ENCODE measurements at regions not wholly inside any gene's neighbourhood (a gene's known extent, or its start where the extent isn't known, plus 50 kb on each side); places are given as distances from the start of the nearest gene placed in this dataset.
A peak's percentile ranks its signal among the peaks of the same experiment; 100 is the strongest.

- H3K27ac ChIP-seq: no peak overlapping the region
- TF ChIP-seq ZFX (IDR thresholded peaks at IDR 0.05) (no peak), CTCF (conservative IDR thresholded peaks at IDR 0.05) (no peak)
These were observed 516.8 kb upstream of the ATP11B start for GRCh38 chr3:182276512-182276911.

GRCh38 chr3:182284793-182285192 lies 508.5 kb upstream of the ATP11B start:
- H3K27ac ChIP-seq: peak overlapping the region; percentile 72
- TF ChIP-seq CTCF (conservative IDR thresholded peaks at IDR 0.05) (no peak), ZFX (IDR thresholded peaks at IDR 0.05) (no peak)

- TF ChIP-seq CTCF (conservative IDR thresholded peaks at IDR 0.05) (no peak), ZFX (IDR thresholded peaks at IDR 0.05) (no peak)
These were observed 500.7 kb upstream of the ATP11B start for GRCh38 chr3:182292591-182292990.

GRCh38 chr3:182294256-182294655 lies 499.0 kb upstream of the ATP11B start:
- no peak overlapping the region for H3K27ac ChIP-seq
- no peak for TF ChIP-seq CTCF (conservative IDR thresholded peaks at IDR 0.05)
- TF ChIP-seq ZFX (IDR thresholded peaks at IDR 0.05): no peak

More at GRCh38 chr3:182292591-182292990, 500.7 kb upstream of the ATP11B start:
- no peak overlapping the region for H3K27ac ChIP-seq

GRCh38 chr3:182294696-182295095 lies 498.6 kb upstream of the ATP11B start:
- TF ChIP-seq ZFX (IDR thresholded peaks at IDR 0.05): no peak
- TF ChIP-seq CTCF (conservative IDR thresholded peaks at IDR 0.05): no peak
- H3K27ac ChIP-seq: no peak overlapping the region

- H3K27ac ChIP-seq: no peak overlapping the region
- TF ChIP-seq ZFX (IDR thresholded peaks at IDR 0.05) (no peak), CTCF (conservative IDR thresholded peaks at IDR 0.05) (no peak)
These were observed 493.0 kb upstream of the ATP11B start for GRCh38 chr3:182300266-182300665.

- no peak overlapping the region for H3K27ac ChIP-seq
- no peak for TF ChIP-seq ZFX (IDR thresholded peaks at IDR 0.05)
- TF ChIP-seq CTCF (conservative IDR thresholded peaks at IDR 0.05): no peak
These were observed 490.1 kb upstream of the ATP11B start for GRCh38 chr3:182303169-182303568.

Measured in C4-2B (cell line).